ENCODE measurements at regions not wholly inside any gene's neighbourhood (a gene's known extent, or its start where the extent isn't known, plus 50 kb on each side); places are given as distances from the start of the nearest gene placed in this dataset.

DNA sequence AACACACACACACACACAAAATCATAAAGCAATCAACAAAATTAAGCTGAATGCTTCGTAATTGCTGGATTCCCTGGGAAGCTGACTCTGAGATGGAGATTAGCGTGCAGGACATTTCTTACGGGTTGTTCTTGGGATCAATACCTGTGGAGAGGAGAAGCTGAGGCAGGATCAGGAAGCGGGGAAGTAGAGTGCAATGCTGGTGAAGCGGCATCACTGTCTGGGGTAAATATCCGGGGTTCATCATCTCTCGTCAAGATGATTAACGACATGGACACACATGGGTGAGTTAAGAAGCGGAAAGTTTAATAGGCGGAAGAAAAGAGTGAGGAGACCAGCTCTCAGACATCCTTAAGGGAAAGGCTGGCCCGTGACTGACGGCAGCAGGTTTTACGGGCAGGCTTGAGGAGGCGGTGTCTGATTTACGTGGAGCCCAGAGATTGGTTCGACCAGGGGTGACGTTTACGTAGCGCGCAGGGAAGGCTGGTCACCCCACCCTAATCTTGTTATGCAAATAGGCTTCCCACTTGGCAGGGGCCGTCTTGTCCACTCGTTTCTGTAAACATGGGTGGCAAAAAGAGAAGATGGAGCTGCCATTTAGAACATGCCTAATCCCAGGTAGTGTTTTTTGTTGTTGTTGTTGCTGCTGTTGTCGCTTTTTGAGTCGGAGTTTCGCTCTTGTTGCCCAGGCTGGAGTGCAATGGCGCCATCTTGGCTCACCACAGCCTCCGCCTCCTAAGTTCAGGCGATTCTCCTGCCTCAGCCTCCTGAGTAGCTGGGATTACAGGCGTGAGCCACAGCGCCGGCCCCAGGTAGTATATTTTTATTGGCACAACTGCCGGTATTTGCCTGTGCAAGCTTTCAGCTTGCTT is 135.6 kb upstream of the KCNJ15 start:
- TF ChIP-seq, protein P1, sequence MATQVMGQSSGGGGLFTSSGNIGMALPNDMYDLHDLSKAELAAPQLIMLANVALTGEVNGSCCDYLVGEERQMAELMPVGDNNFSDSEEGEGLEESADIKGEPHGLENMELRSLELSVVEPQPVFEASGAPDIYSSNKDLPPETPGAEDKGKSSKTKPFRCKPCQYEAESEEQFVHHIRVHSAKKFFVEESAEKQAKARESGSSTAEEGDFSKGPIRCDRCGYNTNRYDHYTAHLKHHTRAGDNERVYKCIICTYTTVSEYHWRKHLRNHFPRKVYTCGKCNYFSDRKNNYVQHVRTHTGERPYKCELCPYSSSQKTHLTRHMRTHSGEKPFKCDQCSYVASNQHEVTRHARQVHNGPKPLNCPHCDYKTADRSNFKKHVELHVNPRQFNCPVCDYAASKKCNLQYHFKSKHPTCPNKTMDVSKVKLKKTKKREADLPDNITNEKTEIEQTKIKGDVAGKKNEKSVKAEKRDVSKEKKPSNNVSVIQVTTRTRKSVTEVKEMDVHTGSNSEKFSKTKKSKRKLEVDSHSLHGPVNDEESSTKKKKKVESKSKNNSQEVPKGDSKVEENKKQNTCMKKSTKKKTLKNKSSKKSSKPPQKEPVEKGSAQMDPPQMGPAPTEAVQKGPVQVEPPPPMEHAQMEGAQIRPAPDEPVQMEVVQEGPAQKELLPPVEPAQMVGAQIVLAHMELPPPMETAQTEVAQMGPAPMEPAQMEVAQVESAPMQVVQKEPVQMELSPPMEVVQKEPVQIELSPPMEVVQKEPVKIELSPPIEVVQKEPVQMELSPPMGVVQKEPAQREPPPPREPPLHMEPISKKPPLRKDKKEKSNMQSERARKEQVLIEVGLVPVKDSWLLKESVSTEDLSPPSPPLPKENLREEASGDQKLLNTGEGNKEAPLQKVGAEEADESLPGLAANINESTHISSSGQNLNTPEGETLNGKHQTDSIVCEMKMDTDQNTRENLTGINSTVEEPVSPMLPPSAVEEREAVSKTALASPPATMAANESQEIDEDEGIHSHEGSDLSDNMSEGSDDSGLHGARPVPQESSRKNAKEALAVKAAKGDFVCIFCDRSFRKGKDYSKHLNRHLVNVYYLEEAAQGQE (IDR thresholded peaks at IDR 0.05) = no peak
- TF ChIP-seq EGR1 (IDR thresholded peaks at IDR 0.05; ENCODE audit: low read depth in 2 of 2) (no peak), YY1 (IDR thresholded peaks at IDR 0.05) (no peak), RAD21 (IDR thresholded peaks at IDR 0.05) (no peak), FOXA1 (IDR thresholded peaks at IDR 0.05) (no peak)
- TF ChIP-seq, protein P2, sequence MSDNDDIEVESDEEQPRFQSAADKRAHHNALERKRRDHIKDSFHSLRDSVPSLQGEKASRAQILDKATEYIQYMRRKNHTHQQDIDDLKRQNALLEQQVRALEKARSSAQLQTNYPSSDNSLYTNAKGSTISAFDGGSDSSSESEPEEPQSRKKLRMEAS (IDR thresholded peaks at IDR 0.05) = no peak
- TF ChIP-seq, protein P3, sequence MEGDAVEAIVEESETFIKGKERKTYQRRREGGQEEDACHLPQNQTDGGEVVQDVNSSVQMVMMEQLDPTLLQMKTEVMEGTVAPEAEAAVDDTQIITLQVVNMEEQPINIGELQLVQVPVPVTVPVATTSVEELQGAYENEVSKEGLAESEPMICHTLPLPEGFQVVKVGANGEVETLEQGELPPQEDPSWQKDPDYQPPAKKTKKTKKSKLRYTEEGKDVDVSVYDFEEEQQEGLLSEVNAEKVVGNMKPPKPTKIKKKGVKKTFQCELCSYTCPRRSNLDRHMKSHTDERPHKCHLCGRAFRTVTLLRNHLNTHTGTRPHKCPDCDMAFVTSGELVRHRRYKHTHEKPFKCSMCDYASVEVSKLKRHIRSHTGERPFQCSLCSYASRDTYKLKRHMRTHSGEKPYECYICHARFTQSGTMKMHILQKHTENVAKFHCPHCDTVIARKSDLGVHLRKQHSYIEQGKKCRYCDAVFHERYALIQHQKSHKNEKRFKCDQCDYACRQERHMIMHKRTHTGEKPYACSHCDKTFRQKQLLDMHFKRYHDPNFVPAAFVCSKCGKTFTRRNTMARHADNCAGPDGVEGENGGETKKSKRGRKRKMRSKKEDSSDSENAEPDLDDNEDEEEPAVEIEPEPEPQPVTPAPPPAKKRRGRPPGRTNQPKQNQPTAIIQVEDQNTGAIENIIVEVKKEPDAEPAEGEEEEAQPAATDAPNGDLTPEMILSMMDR (IDR thresholded peaks at IDR 0.05; ENCODE audit: low read depth, low read length, missing input control) = no peak
- TF ChIP-seq, protein P4, sequence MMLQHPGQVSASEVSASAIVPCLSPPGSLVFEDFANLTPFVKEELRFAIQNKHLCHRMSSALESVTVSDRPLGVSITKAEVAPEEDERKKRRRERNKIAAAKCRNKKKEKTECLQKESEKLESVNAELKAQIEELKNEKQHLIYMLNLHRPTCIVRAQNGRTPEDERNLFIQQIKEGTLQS (IDR thresholded peaks at IDR 0.05) = no peak
